Neuron (in vitro differentiated cells): ENCODE measurements at regions not wholly inside any gene's neighbourhood (a gene's known extent, or its start where the extent isn't known, plus 50 kb on each side); places are given as distances from the start of the nearest gene placed in this dataset.

ENCODE experiments used
- H2AFZ ChIP-seq: one replicate; pipeline ENCODE4 v1.6.1; 2013; ENCODE audit warnings: low read depth, mild to moderate bottlenecking, inconsistent platforms, low read length, moderate library complexity
- H3K27me3 ChIP-seq: one replicate; pipeline ENCODE4 v1.6.1; 2013; ENCODE audit warnings: low read length; ENCODE audit not compliant: insufficient read depth
- H3K36me3 ChIP-seq: one replicate; pipeline ENCODE4 v1.6.1; 2013; ENCODE audit warnings: low read length; ENCODE audit not compliant: insufficient read depth
- H3K4me1 ChIP-seq: one replicate; pipeline ENCODE4 v1.6.1; 2013; ENCODE audit warnings: low read length; ENCODE audit not compliant: insufficient read depth
- H3K4me3 ChIP-seq: 2 replicates; pipeline ENCODE4 v1.5.1; 2013; ENCODE audit warnings: mild to moderate bottlenecking, low read length, moderate library complexity
- H3K9me3 ChIP-seq: one replicate; pipeline ENCODE4 v1.6.1; 2013; ENCODE audit warnings: low read length

DNA sequence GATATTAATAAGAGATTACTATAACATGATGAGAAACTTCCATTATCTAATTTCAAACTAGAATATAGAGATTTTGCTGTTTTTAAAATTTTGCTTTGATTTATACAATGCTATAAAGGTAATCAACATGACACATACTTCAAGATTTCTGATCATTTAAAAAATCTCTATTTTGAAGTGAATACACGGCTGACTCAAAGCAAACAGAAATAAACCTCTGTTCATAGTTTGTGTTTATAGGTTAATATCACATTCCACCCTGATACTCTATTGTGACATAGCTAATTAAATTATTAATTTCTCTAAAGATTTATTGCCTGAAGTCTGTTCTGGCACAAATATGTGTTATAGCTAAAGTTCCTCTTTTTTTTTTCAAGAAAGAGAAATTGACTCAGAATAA lies 349.2 kb downstream of the TLL1 start:
- Histone ChIP-seq H3K9me3 (no peaks in the 10 kb centered on the region), H3K4me1 (no peaks in the 10 kb centered on the region), H3K4me3 (no peak overlapping the region), H3K36me3 (no peaks in the 10 kb centered on the region), H2AFZ (no peak overlapping the region), H3K27me3 (no peaks in the 10 kb centered on the region)

GRCh38 chr4:166228112-166228511 lies 355.1 kb downstream of the TLL1 start:
- Histone ChIP-seq H2AFZ (no peak overlapping the region), H3K4me1 (no peaks in the 10 kb centered on the region), H3K4me3 (no peak overlapping the region), H3K36me3 (no peaks in the 10 kb centered on the region), H3K27me3 (no peaks in the 10 kb centered on the region), H3K9me3 (no peaks in the 10 kb centered on the region)

- no peaks in the 10 kb centered on the region for H3K36me3 ChIP-seq
- no peak overlapping the region for H2AFZ ChIP-seq
- H3K9me3 ChIP-seq = no peaks in the 10 kb centered on the region
- no peaks in the 10 kb centered on the region for H3K27me3 ChIP-seq
- no peaks in the 10 kb centered on the region for H3K4me1 ChIP-seq
- no peak overlapping the region for H3K4me3 ChIP-seq
Observed at GRCh38 chr4:166229799-166230198, 356.8 kb downstream of the TLL1 start.

GRCh38 chr4:166230841-166231240 lies 357.8 kb downstream of the TLL1 start:
- no peaks in the 10 kb centered on the region for H3K9me3 ChIP-seq
- no peaks in the 10 kb centered on the region for H3K27me3 ChIP-seq
- no peaks in the 10 kb centered on the region for H3K4me1 ChIP-seq
- no peaks in the 10 kb centered on the region for H3K36me3 ChIP-seq
- no peak overlapping the region for H2AFZ ChIP-seq
- no peak overlapping the region for H3K4me3 ChIP-seq

GRCh38 chr4:166239354-166239753 lies 366.3 kb downstream of the TLL1 start:
- H3K4me3 ChIP-seq = no peak overlapping the region
- no peaks in the 10 kb centered on the region for H3K4me1 ChIP-seq
- no peaks in the 10 kb centered on the region for H3K36me3 ChIP-seq
- no peak overlapping the region for H2AFZ ChIP-seq
- no peaks in the 10 kb centered on the region for H3K27me3 ChIP-seq
- H3K9me3 ChIP-seq = no peaks in the 10 kb centered on the region

DNA sequence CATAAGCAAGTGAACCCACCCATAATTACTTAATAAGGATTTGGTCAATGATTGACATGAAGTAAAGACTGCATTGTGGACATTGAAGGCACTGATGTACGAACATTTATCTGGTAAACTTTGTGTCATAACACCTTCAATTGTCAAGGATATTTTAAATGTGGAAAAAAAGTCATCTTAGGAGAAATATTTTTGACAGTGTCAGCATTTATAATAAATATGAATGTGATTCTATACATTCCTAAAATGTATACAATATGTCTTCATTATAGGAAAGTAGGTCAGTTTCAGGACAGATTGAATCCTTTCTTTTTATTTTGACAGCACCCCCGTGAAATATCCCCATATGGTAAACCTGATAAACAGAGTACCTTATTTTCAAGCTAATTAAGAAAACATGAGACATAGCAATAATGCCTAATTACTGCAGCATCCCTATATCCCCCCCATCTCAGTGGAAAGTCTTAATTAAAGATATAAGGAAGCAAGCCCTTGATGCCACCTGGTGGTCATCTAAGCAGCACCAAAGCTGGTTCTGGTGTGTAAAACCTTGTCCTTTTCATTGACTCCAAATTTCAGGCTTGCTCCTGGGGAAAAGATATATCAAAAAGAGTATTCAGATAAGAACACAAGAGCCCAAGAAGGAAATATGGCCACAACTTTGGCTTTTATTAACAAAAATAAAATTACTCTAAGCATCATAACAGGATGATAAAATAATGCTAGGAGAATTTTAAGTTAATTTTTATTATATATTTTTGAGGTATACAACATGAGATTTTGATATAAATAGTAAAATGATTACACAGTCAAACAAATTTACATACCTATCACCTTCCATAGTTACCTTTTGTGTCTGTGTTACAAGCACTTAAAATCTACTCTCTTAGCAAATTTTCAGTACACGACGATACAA lies 379.7 kb downstream of the TLL1 start:
- Histone ChIP-seq H3K4me3 (no peak overlapping the region), H3K4me1 (no peaks in the 10 kb centered on the region), H3K36me3 (no peaks in the 10 kb centered on the region), H2AFZ (no peak overlapping the region), H3K9me3 (no peaks in the 10 kb centered on the region), H3K27me3 (no peaks in the 10 kb centered on the region)

DNA sequence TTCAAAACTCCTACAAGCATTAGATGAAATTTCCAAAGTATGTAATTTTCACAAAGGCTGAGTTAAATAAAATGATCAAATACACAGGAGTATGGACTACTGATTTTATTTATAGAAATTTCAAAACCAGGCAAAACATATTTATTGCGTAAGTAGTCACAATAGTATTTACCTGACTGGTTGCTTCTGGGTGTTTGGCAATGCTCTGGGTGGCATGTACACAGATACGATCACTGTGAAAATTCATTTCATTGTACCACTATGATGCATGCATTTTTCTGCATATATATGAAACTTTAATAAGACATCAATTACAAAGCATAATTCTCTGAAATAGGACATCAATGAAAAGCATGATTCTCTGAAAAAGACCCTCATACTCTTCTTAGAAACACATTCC lies 384.2 kb downstream of the TLL1 start:
- no peaks in the 10 kb centered on the region for H3K27me3 ChIP-seq
- no peak overlapping the region for H2AFZ ChIP-seq
- H3K4me3 ChIP-seq = no peak overlapping the region
- H3K4me1 ChIP-seq = no peaks in the 10 kb centered on the region
- no peaks in the 10 kb centered on the region for H3K9me3 ChIP-seq
- no peaks in the 10 kb centered on the region for H3K36me3 ChIP-seq

GRCh38 chr4:166257891-166258290 lies 384.9 kb downstream of the TLL1 start:
- Histone ChIP-seq H3K4me3 (no peak overlapping the region), H3K27me3 (no peaks in the 10 kb centered on the region), H3K36me3 (no peaks in the 10 kb centered on the region), H3K9me3 (no peaks in the 10 kb centered on the region), H3K4me1 (no peaks in the 10 kb centered on the region), H2AFZ (no peak overlapping the region)

DNA sequence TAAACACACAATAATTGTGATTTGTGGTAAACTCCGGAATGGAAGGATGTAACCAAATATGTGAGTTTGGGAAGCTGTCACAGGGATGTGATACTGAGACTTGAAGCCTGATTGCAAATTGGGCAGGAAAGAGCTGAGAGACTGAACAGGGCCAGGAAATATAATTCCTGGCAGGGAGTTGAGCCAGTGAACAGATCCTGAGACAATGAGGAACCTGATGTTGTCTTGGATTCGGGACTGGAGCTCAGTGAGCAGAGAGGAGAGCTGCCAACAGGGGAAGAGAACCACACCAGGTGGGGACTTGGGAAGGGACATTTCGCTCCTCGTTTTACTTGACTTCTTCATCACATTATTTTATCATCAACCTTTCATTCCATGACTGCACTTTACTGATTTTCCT lies 386.0 kb downstream of the TLL1 start:
- Histone ChIP-seq H3K9me3 (no peaks in the 10 kb centered on the region), H3K4me3 (no peak overlapping the region), H3K27me3 (no peaks in the 10 kb centered on the region), H3K36me3 (no peaks in the 10 kb centered on the region), H3K4me1 (no peaks in the 10 kb centered on the region), H2AFZ (no peak overlapping the region)

- Histone ChIP-seq H3K4me3 (no peak overlapping the region), H3K27me3 (no peaks in the 10 kb centered on the region), H3K4me1 (peaks cover 4% of the 10 kb centered on the region), H2AFZ (no peak overlapping the region), H3K36me3 (no peaks in the 10 kb centered on the region), H3K9me3 (no peaks in the 10 kb centered on the region)
Observed at GRCh38 chr4:166274136-166274761, 401.2 kb downstream of the TLL1 start.

DNA sequence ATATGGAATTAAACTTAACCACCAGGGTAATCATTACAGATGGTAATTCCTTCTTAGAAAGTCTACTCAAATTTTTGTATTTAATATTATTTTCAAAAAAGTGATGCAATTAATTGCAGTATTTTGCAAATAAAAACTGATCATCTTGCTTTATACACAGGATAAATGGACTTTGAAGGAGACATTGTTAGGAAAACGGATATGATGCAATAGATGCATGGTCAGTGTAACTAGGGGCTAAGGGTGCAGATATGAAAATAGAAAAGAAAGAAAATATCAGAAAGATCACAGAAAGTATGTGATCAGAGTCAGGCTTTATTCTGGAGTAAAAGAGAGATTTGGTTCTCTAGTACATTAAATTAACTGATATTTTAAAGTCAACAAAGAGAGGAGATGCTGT lies 401.7 kb downstream of the TLL1 start:
- no peak overlapping the region for H2AFZ ChIP-seq
- H3K27me3 ChIP-seq = no peaks in the 10 kb centered on the region
- H3K4me1 ChIP-seq = peaks cover 4% of the 10 kb centered on the region
- no peaks in the 10 kb centered on the region for H3K9me3 ChIP-seq
- H3K36me3 ChIP-seq = no peaks in the 10 kb centered on the region
- H3K4me3 ChIP-seq = no peak overlapping the region

DNA sequence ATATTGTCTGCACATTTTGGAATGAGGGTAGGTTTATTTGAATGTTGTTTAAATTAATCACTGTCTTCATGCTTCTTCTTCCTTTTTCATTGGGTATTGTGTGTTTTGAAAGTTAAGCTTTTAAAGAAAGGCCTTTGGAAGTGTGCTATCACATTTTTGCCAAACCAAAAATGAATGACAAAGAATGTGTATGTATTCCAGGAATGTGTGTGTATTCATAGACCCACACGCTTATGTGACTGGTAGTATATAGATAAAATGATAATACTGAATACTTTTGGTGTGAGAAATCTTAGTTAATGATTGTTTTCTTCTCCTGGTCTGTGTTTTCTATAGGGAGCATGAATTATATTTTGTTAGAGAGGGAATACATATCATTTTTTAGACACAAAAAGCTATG lies 404.4 kb downstream of the TLL1 start:
- Histone ChIP-seq H3K36me3 (no peaks in the 10 kb centered on the region), H2AFZ (no peak overlapping the region), H3K9me3 (no peaks in the 10 kb centered on the region), H3K4me1 (peaks cover 4% of the 10 kb centered on the region), H3K4me3 (no peak overlapping the region), H3K27me3 (no peaks in the 10 kb centered on the region)

DNA sequence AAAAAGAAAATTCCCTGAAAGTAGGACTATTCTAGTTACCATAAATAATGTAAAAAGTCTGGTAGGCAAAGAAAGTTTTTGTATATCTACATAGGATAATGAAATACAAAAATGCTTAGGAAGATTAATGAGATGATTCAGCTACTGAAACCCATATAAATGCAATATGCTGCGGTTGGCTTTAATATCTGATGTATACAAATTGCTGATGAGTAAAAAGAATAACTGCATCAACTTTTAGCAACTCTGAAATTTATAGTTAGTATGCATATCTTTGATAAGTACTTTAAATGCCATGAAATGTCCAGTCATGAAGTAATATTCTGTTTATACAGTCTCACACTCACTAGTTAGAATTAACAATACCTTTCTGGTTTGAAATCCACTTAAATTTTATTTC lies 404.8 kb downstream of the TLL1 start:
- H3K4me1 ChIP-seq = peaks cover 4% of the 10 kb centered on the region
- H3K4me3 ChIP-seq = no peak overlapping the region
- H3K36me3 ChIP-seq = no peaks in the 10 kb centered on the region
- H3K9me3 ChIP-seq = no peaks in the 10 kb centered on the region
- no peaks in the 10 kb centered on the region for H3K27me3 ChIP-seq
- H2AFZ ChIP-seq = no peak overlapping the region
